ENCODE measurements at regions not wholly inside any gene's neighbourhood (a gene's known extent, or its start where the extent isn't known, plus 50 kb on each side); places are given as distances from the start of the nearest gene placed in this dataset.

DNA sequence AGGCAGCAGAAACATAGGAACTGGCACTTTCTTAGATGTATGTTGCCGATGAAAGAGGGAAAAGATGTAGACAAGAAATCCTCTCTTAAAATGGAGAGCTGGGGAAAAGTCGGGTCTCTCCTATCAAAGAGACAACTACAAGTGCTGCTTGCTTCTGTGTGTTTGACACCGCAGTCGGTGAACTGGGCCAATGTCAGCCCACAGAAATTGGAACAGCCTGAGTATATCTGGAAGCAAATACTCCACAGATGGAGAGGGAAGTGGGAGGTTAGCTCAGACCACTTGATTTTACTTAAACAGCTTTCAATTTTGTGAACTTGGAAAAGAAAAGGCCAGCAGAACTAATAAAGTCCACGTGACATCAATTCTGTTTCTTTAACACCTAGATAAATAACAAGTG, 230.9 kb upstream of the FAT1 start:
- TF ChIP-seq POLR2AphosphoS5 (IDR thresholded peaks at IDR 0.05; ENCODE audit: low read depth, low read length) (no peak), SIN3A (IDR thresholded peaks at IDR 0.05; ENCODE audit: borderline replicate concordance, insufficient read depth, low read length) (no peak), TAF1 (IDR thresholded peaks at IDR 0.05; ENCODE audit: borderline replicate concordance, insufficient read depth, low read length) (no peak), REST (IDR thresholded peaks at IDR 0.05; ENCODE audit: insufficient read depth in 1 of 2, low read depth in 2 of 2, low read length in 2 of 2) (no peak), FOXP2 (optimal IDR thresholded peaks at IDR 0.05; ENCODE audit: borderline replicate concordance, extremely low read depth, extremely low read length, insufficient read depth) (no peak)

- TF ChIP-seq TAF1 (IDR thresholded peaks at IDR 0.05; ENCODE audit: borderline replicate concordance, insufficient read depth, low read length) (no peak), FOXP2 (optimal IDR thresholded peaks at IDR 0.05; ENCODE audit: borderline replicate concordance, extremely low read depth, extremely low read length, insufficient read depth) (no peak), SIN3A (IDR thresholded peaks at IDR 0.05; ENCODE audit: borderline replicate concordance, insufficient read depth, low read length) (no peak), REST (IDR thresholded peaks at IDR 0.05; ENCODE audit: insufficient read depth in 1 of 2, low read depth in 2 of 2, low read length in 2 of 2) (no peak)
Measured at GRCh38 chr4:186954956-186955355, 231.3 kb upstream of the FAT1 start.

- TF ChIP-seq REST (IDR thresholded peaks at IDR 0.05; ENCODE audit: insufficient read depth in 1 of 2, low read depth in 2 of 2, low read length in 2 of 2) (no peak), SIN3A (IDR thresholded peaks at IDR 0.05; ENCODE audit: borderline replicate concordance, insufficient read depth, low read length) (no peak), POLR2AphosphoS5 (IDR thresholded peaks at IDR 0.05; ENCODE audit: low read depth, low read length) (no peak), FOXP2 (optimal IDR thresholded peaks at IDR 0.05; ENCODE audit: borderline replicate concordance, extremely low read depth, extremely low read length, insufficient read depth) (no peak), TAF1 (IDR thresholded peaks at IDR 0.05; ENCODE audit: borderline replicate concordance, insufficient read depth, low read length) (no peak)
Measured at GRCh38 chr4:186957952-186958555, 234.4 kb upstream of the FAT1 start.

GRCh38 chr4:186958726-186959350, 235.2 kb upstream of the FAT1 start:
- TF ChIP-seq SIN3A (IDR thresholded peaks at IDR 0.05; ENCODE audit: borderline replicate concordance, insufficient read depth, low read length) (no peak), TAF1 (IDR thresholded peaks at IDR 0.05; ENCODE audit: borderline replicate concordance, insufficient read depth, low read length) (no peak), REST (IDR thresholded peaks at IDR 0.05; ENCODE audit: insufficient read depth in 1 of 2, low read depth in 2 of 2, low read length in 2 of 2) (no peak), POLR2AphosphoS5 (IDR thresholded peaks at IDR 0.05; ENCODE audit: low read depth, low read length) (no peak), FOXP2 (optimal IDR thresholded peaks at IDR 0.05; ENCODE audit: borderline replicate concordance, extremely low read depth, extremely low read length, insufficient read depth) (no peak)
